RWPE1 (cell line): ENCODE measurements at regions not wholly inside any gene's neighbourhood (a gene's known extent, or its start where the extent isn't known, plus 50 kb on each side); places are given as distances from the start of the nearest gene placed in this dataset.

ENCODE experiments used
- CTCF ChIA-PET: fragments of 350-600 bp; sonication (Branson Sonifier 250); formaldehyde crosslinking; extraction: SDS; loops from one replicate; lab custom pipeline; 2021; lab: Yijun Ruan, JAX
- POLR2A ChIA-PET: fragments of 400-600 bp; formaldehyde crosslinking; extraction: SDS; loops from one replicate; lab custom pipeline; 2020; ENCODE audit warnings: antibody characterized with exemption; ENCODE audit not compliant: low non-redundant PET; lab: Yijun Ruan, JAX
- DNase-seq: peaks from one replicate; pipeline ENCODE4 v3.0.0; 2012; ENCODE audit warnings: low spot score
- H3K27ac ChIP-seq: fragments of 450-650 bp; 2 replicates; pipeline ENCODE4 v1.5.1; 2017
- TF ChIP-seq, protein P1 (sequence below): fragments of 450-650 bp; conservative IDR thresholded peaks from 2 replicates; pipeline ENCODE4 v1.5.1; 2017; ENCODE audit warnings: low read depth, mild to moderate bottlenecking

- DNase-seq = no peak
- CTCF ChIA-PET = interaction anchor here (0.7 kb wide), 1 partner anchor 13 kb away, joined by 3 read pairs; no protein-coding TSS in a partner anchor
- TF ChIP-seq, protein P1, sequence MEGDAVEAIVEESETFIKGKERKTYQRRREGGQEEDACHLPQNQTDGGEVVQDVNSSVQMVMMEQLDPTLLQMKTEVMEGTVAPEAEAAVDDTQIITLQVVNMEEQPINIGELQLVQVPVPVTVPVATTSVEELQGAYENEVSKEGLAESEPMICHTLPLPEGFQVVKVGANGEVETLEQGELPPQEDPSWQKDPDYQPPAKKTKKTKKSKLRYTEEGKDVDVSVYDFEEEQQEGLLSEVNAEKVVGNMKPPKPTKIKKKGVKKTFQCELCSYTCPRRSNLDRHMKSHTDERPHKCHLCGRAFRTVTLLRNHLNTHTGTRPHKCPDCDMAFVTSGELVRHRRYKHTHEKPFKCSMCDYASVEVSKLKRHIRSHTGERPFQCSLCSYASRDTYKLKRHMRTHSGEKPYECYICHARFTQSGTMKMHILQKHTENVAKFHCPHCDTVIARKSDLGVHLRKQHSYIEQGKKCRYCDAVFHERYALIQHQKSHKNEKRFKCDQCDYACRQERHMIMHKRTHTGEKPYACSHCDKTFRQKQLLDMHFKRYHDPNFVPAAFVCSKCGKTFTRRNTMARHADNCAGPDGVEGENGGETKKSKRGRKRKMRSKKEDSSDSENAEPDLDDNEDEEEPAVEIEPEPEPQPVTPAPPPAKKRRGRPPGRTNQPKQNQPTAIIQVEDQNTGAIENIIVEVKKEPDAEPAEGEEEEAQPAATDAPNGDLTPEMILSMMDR = no peak
- H3K27ac ChIP-seq = no peak overlapping the region
- POLR2A ChIA-PET = no interaction called here
Observed at GRCh38 chr4:33427676-33428075, 2707.5 kb downstream of the PCDH7 start.

DNA sequence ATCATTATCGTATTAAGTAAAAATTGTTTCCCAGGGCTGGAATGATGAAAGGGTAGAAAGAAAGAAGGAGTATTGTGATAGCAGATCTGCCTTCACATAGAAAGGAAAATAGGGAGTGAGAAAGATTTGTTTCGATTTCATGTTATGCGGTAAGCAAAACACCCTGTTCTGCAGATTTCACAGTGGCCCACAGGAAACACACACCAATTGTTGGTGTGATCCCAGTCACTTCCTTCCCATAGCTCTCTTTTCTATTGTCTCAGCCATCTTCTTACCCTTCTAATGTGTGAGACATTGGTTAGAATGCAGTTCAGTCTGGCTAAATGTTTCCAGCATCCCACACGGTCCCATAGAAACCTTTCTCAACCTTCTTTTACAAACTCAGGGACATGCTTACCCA lies 2709.8 kb downstream of the PCDH7 start:
- DNase-seq = no peak
- POLR2A ChIA-PET = no interaction called here
- CTCF ChIA-PET = no interaction called here
- H3K27ac ChIP-seq = no peak overlapping the region
- TF ChIP-seq, protein P1 = no peak

DNA sequence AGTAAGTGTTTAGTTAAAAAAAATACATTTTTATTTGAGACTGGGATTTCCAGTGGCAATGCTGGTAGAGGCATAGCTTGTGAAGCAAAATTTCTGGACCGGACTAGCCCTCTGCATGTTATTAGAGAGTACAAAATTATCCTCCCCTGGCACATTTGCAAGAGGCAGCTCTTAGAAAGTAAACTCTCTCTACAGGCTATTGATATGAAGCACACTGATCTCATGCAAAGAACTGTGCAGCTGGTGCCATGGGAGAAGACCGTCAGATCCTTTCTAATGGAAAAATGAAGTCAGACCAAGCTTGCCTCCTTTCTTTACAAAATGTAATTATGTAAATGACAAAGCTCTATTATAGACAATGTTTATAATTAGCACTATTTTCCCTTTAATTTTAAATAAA lies 2717.2 kb downstream of the PCDH7 start:
- H3K27ac ChIP-seq = no peak overlapping the region
- TF ChIP-seq, protein P1 = no peak
- POLR2A ChIA-PET = no interaction called here
- CTCF ChIA-PET = interaction anchor here (0.8 kb wide), 1 partner anchor 10 kb away, joined by 4 read pairs; no protein-coding TSS in a partner anchor
- no peak for DNase-seq

- CTCF ChIA-PET = interaction anchor here (1.2 kb wide), 1 partner anchor 10 kb away, joined by 4 read pairs; no protein-coding TSS in a partner anchor
- POLR2A ChIA-PET = no interaction called here
- TF ChIP-seq, protein P1 = no peak
- DNase-seq = no peak
- no peak overlapping the region for H3K27ac ChIP-seq
Observed at GRCh38 chr4:33446953-33447352, 2726.8 kb downstream of the PCDH7 start.

DNA sequence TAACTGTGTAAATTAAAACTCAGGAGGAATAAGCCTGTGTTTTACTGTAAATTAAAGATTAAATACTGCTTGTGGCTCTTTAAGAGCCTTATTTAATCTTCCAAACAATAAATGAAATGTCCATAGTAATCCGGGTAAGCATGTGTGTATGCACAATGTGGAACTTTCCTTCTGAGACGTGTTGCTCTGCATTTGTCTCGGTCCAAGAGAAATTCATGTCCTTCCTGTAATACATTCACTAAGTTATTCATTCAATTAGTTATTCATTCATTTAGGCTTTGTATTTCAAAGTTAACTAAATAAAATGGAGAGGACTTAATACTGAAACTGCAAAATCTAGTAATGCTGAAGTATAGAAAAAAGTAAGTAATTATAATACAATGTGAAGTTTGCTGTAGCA lies 2728.8 kb downstream of the PCDH7 start:
- TF ChIP-seq, protein P1 = no peak
- POLR2A ChIA-PET = no interaction called here

DNA sequence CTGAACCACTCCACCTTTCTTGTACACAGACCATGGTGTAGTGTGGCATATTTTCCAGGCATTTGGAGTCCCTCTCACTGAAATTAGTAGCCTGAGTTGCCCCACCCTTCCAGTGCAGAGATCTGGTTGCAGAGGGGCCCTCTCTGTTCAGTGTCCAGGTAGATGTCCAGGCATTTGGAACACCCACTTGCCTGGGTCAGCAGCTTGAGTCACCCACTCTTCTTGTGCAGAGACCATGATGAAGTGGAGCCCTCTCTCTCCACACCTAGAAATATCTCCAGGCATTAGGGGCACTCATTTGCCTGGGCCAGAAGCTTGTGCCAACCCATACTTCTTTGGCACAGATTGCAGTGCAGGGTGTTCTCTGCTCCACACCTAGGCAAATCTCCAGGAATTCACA lies 2733.3 kb downstream of the PCDH7 start:
- ChIA-PET CTCF (no interaction called here), POLR2A (no interaction called here)
- DNase-seq = no peak
- TF ChIP-seq, protein P1 = no peak
- peak overlapping the region; percentile 38; the same call in 1 of the 2 replicates for H3K27ac ChIP-seq

More for the DNA sequence above, 2728.8 kb downstream of the PCDH7 start:
- CTCF ChIA-PET = no interaction called here
- no peak for DNase-seq
- H3K27ac ChIP-seq = no peak overlapping the region
